ENCODE measurements at regions not wholly inside any gene's neighbourhood (a gene's known extent, or its start where the extent isn't known, plus 50 kb on each side); places are given as distances from the start of the nearest gene placed in this dataset.

DNA sequence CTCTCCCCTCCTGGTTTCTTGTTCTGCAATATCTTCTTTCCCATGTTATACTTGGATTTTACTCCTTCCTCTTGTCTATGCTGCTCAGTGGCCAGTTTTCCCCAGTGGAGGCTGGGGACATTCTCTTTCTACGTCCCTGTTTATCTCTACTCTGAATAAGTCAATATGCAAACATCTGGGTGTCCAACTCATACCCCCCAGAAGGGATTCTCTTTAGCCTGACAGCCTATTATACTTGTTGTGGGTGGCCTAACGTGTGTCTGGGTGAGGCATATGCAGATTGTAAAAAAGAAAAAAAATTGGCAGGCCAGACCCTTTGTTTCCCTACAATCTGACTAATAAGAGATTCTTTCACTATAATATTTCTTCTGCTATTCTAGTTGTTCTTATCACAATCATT is 134.2 kb upstream of the MAF start:
- 72 to 86% (median 74%) methylated on average over 2 of the region's 2 CpGs for WGBS, 3 donors
- no peak for FAIRE-seq
- H3K4me3 ChIP-seq (ENCODE audit: low read depth in 1 of 3, low read length in 3 of 3) = no peak overlapping the region
- no peaks in the 10 kb centered on the region for H3K36me3 ChIP-seq (ENCODE audit: control insufficient read depth in 3 of 3, insufficient read depth in 2 of 3, low read depth in 1 of 3, low read length in 3 of 3)
- DNase-seq = no peak
- peaks cover 0 to 21% (median 0%) of the 10 kb centered on the region in 3 donors for H3K4me1 ChIP-seq (ENCODE audit: control insufficient read depth in 3 of 3, insufficient read depth in 2 of 3, low read depth in 1 of 3, low read length in 2 of 3)
- no peaks in the 10 kb centered on the region for H3K9me3 ChIP-seq (ENCODE audit: control insufficient read depth in 2 of 2, insufficient read depth in 1 of 2, low read depth in 1 of 2, low read length in 1 of 2)
- no peak overlapping the region for H3K27ac ChIP-seq (ENCODE audit: low read depth in 1 of 3, low read length in 2 of 3)
- no peaks in the 10 kb centered on the region for H3K27me3 ChIP-seq (ENCODE audit: control insufficient read depth in 3 of 3, insufficient read depth in 3 of 3, low read length in 3 of 3)

GRCh38 chr16:79728923-79729240 is 128.3 kb upstream of the MAF start:
- H3K4me3 ChIP-seq (ENCODE audit: low read depth in 1 of 3, low read length in 3 of 3) = no peak overlapping the region
- no peaks in the 10 kb centered on the region for H3K27me3 ChIP-seq (ENCODE audit: control insufficient read depth in 3 of 3, insufficient read depth in 3 of 3, low read length in 3 of 3)
- 61 to 66% (median 65%) methylated on average over 2 of the region's 2 CpGs for WGBS, 3 donors
- no peaks in the 10 kb centered on the region for H3K9me3 ChIP-seq (ENCODE audit: control insufficient read depth in 2 of 2, insufficient read depth in 1 of 2, low read depth in 1 of 2, low read length in 1 of 2)
- H3K27ac ChIP-seq (ENCODE audit: low read depth in 1 of 3, low read length in 2 of 3) = no peak overlapping the region
- H3K36me3 ChIP-seq (ENCODE audit: control insufficient read depth in 3 of 3, insufficient read depth in 2 of 3, low read depth in 1 of 3, low read length in 3 of 3) = no peaks in the 10 kb centered on the region
- no peak for DNase-seq
- peaks cover 0 to 40% (median 6%) of the 10 kb centered on the region in 3 donors for H3K4me1 ChIP-seq (ENCODE audit: control insufficient read depth in 3 of 3, insufficient read depth in 2 of 3, low read depth in 1 of 3, low read length in 2 of 3)
- no peak for FAIRE-seq

GRCh38 chr16:79728048-79728922 is 127.7 kb upstream of the MAF start:
- Histone ChIP-seq H3K36me3 (ENCODE audit: control insufficient read depth in 3 of 3, insufficient read depth in 2 of 3, low read depth in 1 of 3, low read length in 3 of 3) (no peaks in the 10 kb centered on the region), H3K4me1 (ENCODE audit: control insufficient read depth in 3 of 3, insufficient read depth in 2 of 3, low read depth in 1 of 3, low read length in 2 of 3) (peaks cover 0 to 46% (median 6%) of the 10 kb centered on the region in 3 donors), H3K27me3 (ENCODE audit: control insufficient read depth in 3 of 3, insufficient read depth in 3 of 3, low read length in 3 of 3) (no peaks in the 10 kb centered on the region), H3K9me3 (ENCODE audit: control insufficient read depth in 2 of 2, insufficient read depth in 1 of 2, low read depth in 1 of 2, low read length in 1 of 2) (no peaks in the 10 kb centered on the region), H3K27ac (ENCODE audit: low read depth in 1 of 3, low read length in 2 of 3) (no peak overlapping the region), H3K4me3 (ENCODE audit: low read depth in 1 of 3, low read length in 3 of 3) (no peak overlapping the region)
- no peak for FAIRE-seq
- DNase-seq = no peak
- 73 to 78% (median 74%) methylated on average over 4 of the region's 4 CpGs for WGBS, 3 donors

DNA sequence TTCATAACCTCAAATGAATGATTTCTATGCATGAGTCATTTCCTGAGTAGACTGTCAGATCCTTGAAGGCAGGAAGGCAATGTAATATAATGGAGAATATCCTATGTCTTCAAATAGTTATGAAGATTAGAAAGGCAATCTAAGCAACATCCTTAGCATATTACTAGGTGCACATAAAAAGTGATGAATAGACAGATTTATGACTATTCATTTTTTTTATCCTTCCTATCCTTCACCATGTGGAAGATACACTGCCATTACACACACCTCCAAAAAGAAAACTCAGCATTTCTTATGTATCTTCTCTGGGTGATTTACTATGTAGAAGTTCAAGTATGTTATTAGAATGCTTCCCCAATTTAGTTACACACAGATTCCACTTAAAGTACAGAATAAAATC is 126.4 kb upstream of the MAF start:
- H3K4me3 ChIP-seq (ENCODE audit: low read depth in 1 of 3, low read length in 3 of 3) = no peak overlapping the region
- no peak for DNase-seq
- no peaks in the 10 kb centered on the region for H3K9me3 ChIP-seq (ENCODE audit: control insufficient read depth in 2 of 2, insufficient read depth in 1 of 2, low read depth in 1 of 2, low read length in 1 of 2)
- no peaks in the 10 kb centered on the region for H3K36me3 ChIP-seq (ENCODE audit: control insufficient read depth in 3 of 3, insufficient read depth in 2 of 3, low read depth in 1 of 3, low read length in 3 of 3)
- no peaks in the 10 kb centered on the region for H3K27me3 ChIP-seq (ENCODE audit: control insufficient read depth in 3 of 3, insufficient read depth in 3 of 3, low read length in 3 of 3)
- H3K27ac ChIP-seq (ENCODE audit: low read depth in 1 of 3, low read length in 2 of 3) = no peak overlapping the region
- no peak for FAIRE-seq
- peaks cover 0 to 55% (median 9%) of the 10 kb centered on the region in 3 donors for H3K4me1 ChIP-seq (ENCODE audit: control insufficient read depth in 3 of 3, insufficient read depth in 2 of 3, low read depth in 1 of 3, low read length in 2 of 3)

DNA sequence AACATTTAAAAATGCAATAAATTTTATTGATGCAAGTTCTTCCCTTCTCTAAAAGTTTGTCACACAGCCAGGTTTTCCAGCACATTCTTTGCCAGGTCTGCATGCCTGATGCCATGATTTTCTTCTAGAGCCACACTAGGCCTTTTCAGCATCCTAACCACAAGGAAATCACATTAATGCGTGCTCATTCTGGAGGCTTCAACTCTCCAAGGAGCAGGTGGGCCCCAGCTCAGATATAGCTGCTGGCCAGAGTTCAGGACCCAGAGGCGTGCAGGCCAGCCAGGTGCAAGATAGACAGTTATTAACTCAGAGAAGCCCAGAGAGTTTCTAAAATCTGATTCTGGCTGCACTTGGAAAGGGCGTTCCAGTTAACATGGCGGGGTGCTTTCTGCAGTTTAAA is 124.5 kb upstream of the MAF start:
- DNase-seq (peak in 1 of 2 donors; percentile 61), FAIRE-seq (no peak)
- Histone ChIP-seq H3K4me1 (ENCODE audit: control insufficient read depth in 3 of 3, insufficient read depth in 2 of 3, low read depth in 1 of 3, low read length in 2 of 3) (peaks cover 0 to 60% (median 10%) of the 10 kb centered on the region in 3 donors), H3K27ac (ENCODE audit: low read depth in 1 of 3, low read length in 2 of 3) (peak overlapping the region in 2 of 3 donors; percentile 56 to 94), H3K9me3 (ENCODE audit: control insufficient read depth in 2 of 2, insufficient read depth in 1 of 2, low read depth in 1 of 2, low read length in 1 of 2) (no peaks in the 10 kb centered on the region), H3K36me3 (ENCODE audit: control insufficient read depth in 3 of 3, insufficient read depth in 2 of 3, low read depth in 1 of 3, low read length in 3 of 3) (no peaks in the 10 kb centered on the region), H3K27me3 (ENCODE audit: control insufficient read depth in 3 of 3, insufficient read depth in 3 of 3, low read length in 3 of 3) (no peaks in the 10 kb centered on the region), H3K4me3 (ENCODE audit: low read depth in 1 of 3, low read length in 3 of 3) (no peak overlapping the region)
- 21 to 70% (median 37%) methylated on average over 4 of the region's 4 CpGs for WGBS, 3 donors

DNA sequence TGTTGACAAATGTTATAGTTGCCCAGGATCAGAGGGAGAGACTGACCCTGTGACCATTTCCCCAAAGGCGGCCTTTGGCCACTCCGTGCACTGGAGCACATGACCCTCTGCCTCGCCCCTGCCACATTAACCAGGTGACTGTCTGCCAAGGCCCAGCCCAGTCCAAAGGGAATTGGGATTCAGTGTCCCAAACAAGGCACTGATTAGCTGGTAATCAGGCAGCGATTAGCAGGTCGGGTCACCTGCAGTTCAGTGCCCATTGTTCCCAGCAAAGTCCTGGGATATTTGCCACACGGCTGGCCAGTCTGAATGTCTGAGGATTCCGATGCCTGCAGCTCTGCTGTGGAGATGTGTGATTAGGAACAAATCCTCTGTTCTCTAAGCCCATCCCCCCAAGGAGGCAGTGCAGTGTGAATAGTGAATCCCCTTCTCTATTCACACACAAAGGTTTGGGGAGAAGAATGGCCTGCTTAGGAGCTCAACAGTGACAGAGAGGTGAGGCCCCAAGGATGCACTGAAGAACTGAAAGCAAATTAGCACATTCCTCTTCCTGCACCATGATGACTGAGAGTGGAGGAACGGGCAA is 123.1 kb upstream of the MAF start:
- no peak overlapping the region for H3K4me3 ChIP-seq (ENCODE audit: low read depth in 1 of 3, low read length in 3 of 3)
- peak overlapping the region; percentile 61 to 94 (median 87) for H3K27ac ChIP-seq (ENCODE audit: low read depth in 1 of 3, low read length in 2 of 3)
- DNase-seq (peak; percentile 92 to 98), FAIRE-seq (no peak)
- peaks cover 0 to 56% (median 10%) of the 10 kb centered on the region in 3 donors for H3K4me1 ChIP-seq (ENCODE audit: control insufficient read depth in 3 of 3, insufficient read depth in 2 of 3, low read depth in 1 of 3, low read length in 2 of 3)
- no peaks in the 10 kb centered on the region for H3K27me3 ChIP-seq (ENCODE audit: control insufficient read depth in 3 of 3, insufficient read depth in 3 of 3, low read length in 3 of 3)
- H3K9me3 ChIP-seq (ENCODE audit: control insufficient read depth in 2 of 2, insufficient read depth in 1 of 2, low read depth in 1 of 2, low read length in 1 of 2) = no peaks in the 10 kb centered on the region
- no peaks in the 10 kb centered on the region for H3K36me3 ChIP-seq (ENCODE audit: control insufficient read depth in 3 of 3, insufficient read depth in 2 of 3, low read depth in 1 of 3, low read length in 3 of 3)
- WGBS, 3 donors = 21 to 64% (median 41%) methylated on average over 8 of the region's 8 CpGs

- H3K27ac ChIP-seq (ENCODE audit: low read depth in 1 of 3, low read length in 2 of 3) = peak overlapping the region; percentile 74 to 94 (median 93)
- WGBS, 3 donors = 21 to 40% (median 23%) methylated on average over 6 of the region's 6 CpGs
- no peak overlapping the region for H3K4me3 ChIP-seq (ENCODE audit: low read depth in 1 of 3, low read length in 3 of 3)
These were observed 120.7 kb upstream of the MAF start for GRCh38 chr16:79721270-79721669.

GRCh38 chr16:79717333-79718137 is 117.0 kb upstream of the MAF start:
- Histone ChIP-seq H3K9me3 (ENCODE audit: control insufficient read depth in 2 of 2, insufficient read depth in 1 of 2, low read depth in 1 of 2, low read length in 1 of 2) (peaks cover 0 to 3% of the 10 kb centered on the region in 2 donors), H3K27ac (ENCODE audit: low read depth in 1 of 3, low read length in 2 of 3) (peak overlapping the region in 1 of 3 donors; percentile 69), H3K27me3 (ENCODE audit: control insufficient read depth in 3 of 3, insufficient read depth in 3 of 3, low read length in 3 of 3) (no peaks in the 10 kb centered on the region), H3K36me3 (ENCODE audit: control insufficient read depth in 3 of 3, insufficient read depth in 2 of 3, low read depth in 1 of 3, low read length in 3 of 3) (no peaks in the 10 kb centered on the region), H3K4me1 (ENCODE audit: control insufficient read depth in 3 of 3, insufficient read depth in 2 of 3, low read depth in 1 of 3, low read length in 2 of 3) (peaks cover 0 to 70% (median 4%) of the 10 kb centered on the region in 3 donors), H3K4me3 (ENCODE audit: low read depth in 1 of 3, low read length in 3 of 3) (no peak overlapping the region)
- FAIRE-seq (no peak), DNase-seq (peak in 1 of 2 donors; percentile 52)
- WGBS, 3 donors = 62 to 72% (median 64%) methylated on average over 8 of the region's 8 CpGs

More at GRCh38 chr16:79721270-79721669, 120.7 kb upstream of the MAF start:
- DNase-seq (peak; percentile 91 to 93), FAIRE-seq (no peak)
- Histone ChIP-seq H3K9me3 (ENCODE audit: control insufficient read depth in 2 of 2, insufficient read depth in 1 of 2, low read depth in 1 of 2, low read length in 1 of 2) (no peaks in the 10 kb centered on the region), H3K4me1 (ENCODE audit: control insufficient read depth in 3 of 3, insufficient read depth in 2 of 3, low read depth in 1 of 3, low read length in 2 of 3) (peaks cover 0 to 77% (median 10%) of the 10 kb centered on the region in 3 donors), H3K36me3 (ENCODE audit: control insufficient read depth in 3 of 3, insufficient read depth in 2 of 3, low read depth in 1 of 3, low read length in 3 of 3) (no peaks in the 10 kb centered on the region), H3K27me3 (ENCODE audit: control insufficient read depth in 3 of 3, insufficient read depth in 3 of 3, low read length in 3 of 3) (no peaks in the 10 kb centered on the region)

All from small intestine (tissue), 7 donors.